ENCODE measurements at regions not wholly inside any gene's neighbourhood (a gene's known extent, or its start where the extent isn't known, plus 50 kb on each side); places are given as distances from the start of the nearest gene placed in this dataset.

DNA sequence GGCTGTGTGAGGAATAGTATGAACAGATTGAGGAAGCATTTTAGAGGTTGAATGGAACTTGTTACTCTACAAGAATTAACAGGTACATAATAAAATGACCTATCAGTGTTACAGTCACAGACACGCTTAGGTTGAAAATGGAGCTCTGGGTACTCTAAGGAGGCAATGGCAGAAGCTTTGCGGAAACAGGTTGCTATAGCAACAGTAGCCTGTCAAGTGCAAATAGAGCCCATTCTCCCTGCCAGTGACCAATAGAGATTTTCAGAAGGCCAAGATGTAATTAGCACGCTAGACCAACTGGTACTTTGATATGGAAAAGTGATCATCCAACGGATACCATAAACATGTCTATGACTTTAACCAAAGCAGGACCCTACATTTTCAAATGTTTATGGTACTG, 148.5 kb upstream of the FREM2 start:
- WGBS (ENCODE audit: missing lambda C conversion rate), result 67% methylated on average over 4 of the region's 4 CpGs
- POLR2A ChIA-PET, result no interaction called here
- no peaks in the 10 kb centered on the region for H3K9me3 ChIP-seq
- H3K4me2 ChIP-seq, result no peak overlapping the region
- H3K27ac ChIP-seq, result no peak overlapping the region
- DNase-seq (ENCODE audit: low read depth in 1 of 2, low spot score in 1 of 2) (no peak), ATAC-seq (no peak), FAIRE-seq (no peak)
- TF ChIP-seq PHF8 (IDR thresholded peaks at IDR 0.05; ENCODE audit: borderline replicate concordance, low read depth) (no peak), CHD2 (IDR thresholded peaks at IDR 0.05; ENCODE audit: low read length, partially characterized antibody) (no peak), NPAS2 (CRISPR knock-in tag; IDR thresholded peaks at IDR 0.05; ENCODE audit: borderline replicate concordance) (no peak)
- CTCF ChIA-PET, result no interaction called here
- no peak overlapping the region for H3K4me3 ChIP-seq
- H3K4me1 ChIP-seq, result no peaks in the 10 kb centered on the region

DNA sequence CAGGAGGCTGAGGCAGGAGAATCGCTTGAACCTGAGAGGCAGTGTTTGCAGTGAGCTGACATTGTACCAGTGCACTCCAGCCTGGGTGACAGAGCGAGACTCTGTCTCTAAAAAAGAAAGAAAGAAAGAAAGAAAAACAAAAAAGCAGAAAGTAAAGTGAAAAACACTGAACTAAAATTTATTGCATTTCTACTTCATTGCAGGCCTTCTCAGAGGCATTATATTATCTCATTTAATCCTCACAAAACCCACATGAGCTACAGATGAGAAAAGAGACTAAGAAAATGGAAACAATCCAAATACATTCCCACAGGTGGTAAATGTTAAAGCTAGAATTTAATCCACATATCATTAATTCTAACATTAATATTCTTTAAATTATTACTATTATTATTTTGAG, 147.2 kb upstream of the FREM2 start:
- WGBS (ENCODE audit: missing lambda C conversion rate), result 15% methylated on average over 2 of the region's 2 CpGs
- no peak for DNase-seq (ENCODE audit: low read depth in 1 of 2, low spot score in 1 of 2)
- ATAC-seq, result no peak
- TF ChIP-seq NFE2L2 (conservative IDR thresholded peaks at IDR 0.05; ENCODE audit: low read length), result no peak
- no peak for TF ChIP-seq KDM1A (IDR thresholded peaks at IDR 0.05; ENCODE audit: low read depth)
- TF ChIP-seq CHD4 (IDR thresholded peaks at IDR 0.05; ENCODE audit: borderline replicate concordance), result no peak
- no peak for TF ChIP-seq MYC (IDR thresholded peaks at IDR 0.05; ENCODE audit: borderline replicate concordance, low read length)
- TF ChIP-seq, protein P1, sequence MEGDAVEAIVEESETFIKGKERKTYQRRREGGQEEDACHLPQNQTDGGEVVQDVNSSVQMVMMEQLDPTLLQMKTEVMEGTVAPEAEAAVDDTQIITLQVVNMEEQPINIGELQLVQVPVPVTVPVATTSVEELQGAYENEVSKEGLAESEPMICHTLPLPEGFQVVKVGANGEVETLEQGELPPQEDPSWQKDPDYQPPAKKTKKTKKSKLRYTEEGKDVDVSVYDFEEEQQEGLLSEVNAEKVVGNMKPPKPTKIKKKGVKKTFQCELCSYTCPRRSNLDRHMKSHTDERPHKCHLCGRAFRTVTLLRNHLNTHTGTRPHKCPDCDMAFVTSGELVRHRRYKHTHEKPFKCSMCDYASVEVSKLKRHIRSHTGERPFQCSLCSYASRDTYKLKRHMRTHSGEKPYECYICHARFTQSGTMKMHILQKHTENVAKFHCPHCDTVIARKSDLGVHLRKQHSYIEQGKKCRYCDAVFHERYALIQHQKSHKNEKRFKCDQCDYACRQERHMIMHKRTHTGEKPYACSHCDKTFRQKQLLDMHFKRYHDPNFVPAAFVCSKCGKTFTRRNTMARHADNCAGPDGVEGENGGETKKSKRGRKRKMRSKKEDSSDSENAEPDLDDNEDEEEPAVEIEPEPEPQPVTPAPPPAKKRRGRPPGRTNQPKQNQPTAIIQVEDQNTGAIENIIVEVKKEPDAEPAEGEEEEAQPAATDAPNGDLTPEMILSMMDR (IDR thresholded peaks at IDR 0.05), result no peak
- TF ChIP-seq ZC3H11A (IDR thresholded peaks at IDR 0.05), result no peak
- TF ChIP-seq CEBPB (IDR thresholded peaks at IDR 0.05), result no peak
- no peak for TF ChIP-seq TFCP2L1 (CRISPR knock-in tag; IDR thresholded peaks at IDR 0.05)
- TF ChIP-seq, protein P2, sequence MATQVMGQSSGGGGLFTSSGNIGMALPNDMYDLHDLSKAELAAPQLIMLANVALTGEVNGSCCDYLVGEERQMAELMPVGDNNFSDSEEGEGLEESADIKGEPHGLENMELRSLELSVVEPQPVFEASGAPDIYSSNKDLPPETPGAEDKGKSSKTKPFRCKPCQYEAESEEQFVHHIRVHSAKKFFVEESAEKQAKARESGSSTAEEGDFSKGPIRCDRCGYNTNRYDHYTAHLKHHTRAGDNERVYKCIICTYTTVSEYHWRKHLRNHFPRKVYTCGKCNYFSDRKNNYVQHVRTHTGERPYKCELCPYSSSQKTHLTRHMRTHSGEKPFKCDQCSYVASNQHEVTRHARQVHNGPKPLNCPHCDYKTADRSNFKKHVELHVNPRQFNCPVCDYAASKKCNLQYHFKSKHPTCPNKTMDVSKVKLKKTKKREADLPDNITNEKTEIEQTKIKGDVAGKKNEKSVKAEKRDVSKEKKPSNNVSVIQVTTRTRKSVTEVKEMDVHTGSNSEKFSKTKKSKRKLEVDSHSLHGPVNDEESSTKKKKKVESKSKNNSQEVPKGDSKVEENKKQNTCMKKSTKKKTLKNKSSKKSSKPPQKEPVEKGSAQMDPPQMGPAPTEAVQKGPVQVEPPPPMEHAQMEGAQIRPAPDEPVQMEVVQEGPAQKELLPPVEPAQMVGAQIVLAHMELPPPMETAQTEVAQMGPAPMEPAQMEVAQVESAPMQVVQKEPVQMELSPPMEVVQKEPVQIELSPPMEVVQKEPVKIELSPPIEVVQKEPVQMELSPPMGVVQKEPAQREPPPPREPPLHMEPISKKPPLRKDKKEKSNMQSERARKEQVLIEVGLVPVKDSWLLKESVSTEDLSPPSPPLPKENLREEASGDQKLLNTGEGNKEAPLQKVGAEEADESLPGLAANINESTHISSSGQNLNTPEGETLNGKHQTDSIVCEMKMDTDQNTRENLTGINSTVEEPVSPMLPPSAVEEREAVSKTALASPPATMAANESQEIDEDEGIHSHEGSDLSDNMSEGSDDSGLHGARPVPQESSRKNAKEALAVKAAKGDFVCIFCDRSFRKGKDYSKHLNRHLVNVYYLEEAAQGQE (IDR thresholded peaks at IDR 0.05), result no peak
- TF ChIP-seq CHD2 (IDR thresholded peaks at IDR 0.05; ENCODE audit: low read length, partially characterized antibody), result no peak
- TF ChIP-seq, protein P3, sequence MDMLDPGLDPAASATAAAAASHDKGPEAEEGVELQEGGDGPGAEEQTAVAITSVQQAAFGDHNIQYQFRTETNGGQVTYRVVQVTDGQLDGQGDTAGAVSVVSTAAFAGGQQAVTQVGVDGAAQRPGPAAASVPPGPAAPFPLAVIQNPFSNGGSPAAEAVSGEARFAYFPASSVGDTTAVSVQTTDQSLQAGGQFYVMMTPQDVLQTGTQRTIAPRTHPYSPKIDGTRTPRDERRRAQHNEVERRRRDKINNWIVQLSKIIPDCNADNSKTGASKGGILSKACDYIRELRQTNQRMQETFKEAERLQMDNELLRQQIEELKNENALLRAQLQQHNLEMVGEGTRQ (IDR thresholded peaks at IDR 0.05), result no peak
- no peak for TF ChIP-seq NPAS2 (CRISPR knock-in tag; IDR thresholded peaks at IDR 0.05; ENCODE audit: borderline replicate concordance)
- TF ChIP-seq, protein P4, sequence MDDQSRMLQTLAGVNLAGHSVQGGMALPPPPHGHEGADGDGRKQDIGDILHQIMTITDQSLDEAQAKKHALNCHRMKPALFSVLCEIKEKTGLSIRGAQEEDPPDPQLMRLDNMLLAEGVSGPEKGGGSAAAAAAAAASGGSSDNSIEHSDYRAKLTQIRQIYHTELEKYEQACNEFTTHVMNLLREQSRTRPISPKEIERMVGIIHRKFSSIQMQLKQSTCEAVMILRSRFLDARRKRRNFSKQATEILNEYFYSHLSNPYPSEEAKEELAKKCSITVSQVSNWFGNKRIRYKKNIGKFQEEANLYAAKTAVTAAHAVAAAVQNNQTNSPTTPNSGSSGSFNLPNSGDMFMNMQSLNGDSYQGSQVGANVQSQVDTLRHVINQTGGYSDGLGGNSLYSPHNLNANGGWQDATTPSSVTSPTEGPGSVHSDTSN (IDR thresholded peaks at IDR 0.05), result no peak
- TF ChIP-seq PHF8 (IDR thresholded peaks at IDR 0.05; ENCODE audit: borderline replicate concordance, low read depth), result no peak
- no peak for TF ChIP-seq HOXA7 (CRISPR knock-in tag; IDR thresholded peaks at IDR 0.05)
- TF ChIP-seq JUNB (IDR thresholded peaks at IDR 0.05), result no peak
- ChIA-PET CTCF (no interaction called here), POLR2A (no interaction called here)
- H3K4me2 ChIP-seq, result no peak overlapping the region
- no peaks in the 10 kb centered on the region for H3K4me1 ChIP-seq
- no peak overlapping the region for H3K4me3 ChIP-seq
- H3K27ac ChIP-seq, result no peak overlapping the region
- H3K9me3 ChIP-seq, result no peaks in the 10 kb centered on the region
- FAIRE-seq, result no peak

DNA sequence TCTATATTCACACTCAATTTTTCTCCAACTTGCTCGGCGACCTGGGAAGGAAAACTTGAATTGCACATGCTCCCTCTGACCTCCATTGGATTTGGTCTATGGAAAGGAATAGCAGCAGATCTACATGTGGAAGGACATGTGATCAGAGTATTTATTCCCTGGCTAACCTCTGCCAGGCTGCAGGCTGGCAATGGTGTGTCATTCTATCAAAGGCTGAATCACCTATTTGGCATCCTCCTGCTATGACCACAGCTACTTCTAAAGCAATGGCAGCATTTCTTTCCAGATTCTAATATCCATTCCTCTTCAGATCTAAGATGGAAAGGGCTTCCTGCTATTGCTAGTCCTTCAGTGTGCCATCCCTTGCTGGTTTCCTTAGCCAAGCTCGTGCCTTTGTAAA, 144.3 kb upstream of the FREM2 start:
- Histone ChIP-seq H3K4me3 (no peak overlapping the region), H3K4me2 (no peak overlapping the region), H3K9me3 (no peaks in the 10 kb centered on the region), H3K4me1 (no peaks in the 10 kb centered on the region), H3K27ac (no peak overlapping the region)
- FAIRE-seq, result no peak
- no peak for ATAC-seq
- CTCF ChIA-PET, result no interaction called here
- DNase-seq (ENCODE audit: low read depth in 1 of 2, low spot score in 1 of 2), result no peak
- 19% methylated on average over 3 of the region's 3 CpGs for WGBS (ENCODE audit: missing lambda C conversion rate)
- POLR2A ChIA-PET, result no interaction called here
- no peak for TF ChIP-seq SREBF2 (IDR thresholded peaks at IDR 0.05)
- TF ChIP-seq HOXB13 (CRISPR knock-in tag; IDR thresholded peaks at IDR 0.05; ENCODE audit: low read depth), result no peak
- TF ChIP-seq FOSB (CRISPR knock-in tag; IDR thresholded peaks at IDR 0.05), result no peak
- TF ChIP-seq, protein P5, sequence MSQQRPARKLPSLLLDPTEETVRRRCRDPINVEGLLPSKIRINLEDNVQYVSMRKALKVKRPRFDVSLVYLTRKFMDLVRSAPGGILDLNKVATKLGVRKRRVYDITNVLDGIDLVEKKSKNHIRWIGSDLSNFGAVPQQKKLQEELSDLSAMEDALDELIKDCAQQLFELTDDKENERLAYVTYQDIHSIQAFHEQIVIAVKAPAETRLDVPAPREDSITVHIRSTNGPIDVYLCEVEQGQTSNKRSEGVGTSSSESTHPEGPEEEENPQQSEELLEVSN (IDR thresholded peaks at IDR 0.05; ENCODE audit: borderline replicate concordance, low read depth), result no peak
- TF ChIP-seq, protein P2 (IDR thresholded peaks at IDR 0.05), result no peak
